Keratinocyte (primary cell): ENCODE measurements at regions not wholly inside any gene's neighbourhood (a gene's known extent, or its start where the extent isn't known, plus 50 kb on each side); places are given as distances from the start of the nearest gene placed in this dataset.

Source experiments
- CTCF ChIP-seq, 3 experiments: IDR thresholded peaks in 1 of 3; conservative IDR thresholded peaks in 1 of 3; optimal IDR thresholded peaks in 1 of 3; 2 replicates in 2 of 3; 3 replicates in 1 of 3; pipeline versions ENCODE3 to v1.5.1; 2011; ENCODE audit warnings: low read length in 3 of 3, mild to moderate bottlenecking in 3 of 3, moderate library complexity in 2 of 3, control low read depth in 1 of 3, inconsistent platforms in 1 of 3; ENCODE audit not compliant: insufficient read depth in 2 of 3; ENCODE audit errors: extremely low read depth in 1 of 3
- EZH2 ChIP-seq: IDR thresholded peaks from one replicate; pipeline ENCODE4 v1.6.1; 2012; ENCODE audit warnings: inconsistent platforms, mild to moderate bottlenecking, low read length, moderate library complexity

GRCh38 chr6:141056945-141057625 is 1075.6 kb upstream of the GJE1 start:
- TF ChIP-seq CTCF (optimal IDR thresholded peaks at IDR 0.05 in 1 of 3, IDR thresholded peaks at IDR 0.05 in 1 of 3, conservative IDR thresholded peaks at IDR 0.05 in 1 of 3; ENCODE audit: extremely low read depth in 1 of 3, insufficient read depth in 2 of 3, low read length in 3 of 3) (no peak), EZH2 (no peak)
